HG03354 (cell line): ENCODE measurements at regions not wholly inside any gene's neighbourhood (a gene's known extent, or its start where the extent isn't known, plus 50 kb on each side); places are given as distances from the start of the nearest gene placed in this dataset.
A peak's percentile ranks its signal among the peaks of the same experiment; 100 is the strongest.

Experiments
- ATAC-seq: cut with Tn5 transposase; IDR thresholded peaks from one replicate; pipeline ENCODE4 v1.9.1; 2021; ENCODE audit warnings: mild to moderate bottlenecking; ENCODE audit not compliant: unreplicated experiment, poor library complexity, severe bottlenecking

GRCh38 chr12:24725616-24726015 is 223.3 kb downstream of the BCAT1 start:
- ATAC-seq = no peak

- no peak for ATAC-seq
Measured at GRCh38 chr12:24724814-24725213, 224.1 kb downstream of the BCAT1 start.

GRCh38 chr12:24723759-24724158 is 225.1 kb downstream of the BCAT1 start:
- ATAC-seq = no peak

DNA sequence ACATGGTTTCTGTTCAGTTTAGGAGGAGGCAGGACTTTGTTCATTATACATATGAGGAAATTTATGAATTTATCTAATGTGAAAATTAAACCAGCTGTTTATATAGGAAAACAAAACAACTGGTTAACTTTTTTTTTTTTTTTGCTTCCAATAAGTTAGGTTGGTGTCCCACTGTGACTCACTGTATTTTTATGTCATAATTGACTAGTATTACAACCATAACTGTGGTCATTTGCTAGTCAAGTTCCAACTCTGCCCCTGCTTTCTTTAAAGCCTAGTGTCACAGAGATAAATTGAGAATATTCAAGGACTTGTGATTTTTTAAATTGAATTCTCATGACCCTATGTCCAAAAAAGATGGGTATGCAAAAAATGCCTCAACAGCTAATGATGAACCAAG is 227.7 kb downstream of the BCAT1 start:
- ATAC-seq = no peak

DNA sequence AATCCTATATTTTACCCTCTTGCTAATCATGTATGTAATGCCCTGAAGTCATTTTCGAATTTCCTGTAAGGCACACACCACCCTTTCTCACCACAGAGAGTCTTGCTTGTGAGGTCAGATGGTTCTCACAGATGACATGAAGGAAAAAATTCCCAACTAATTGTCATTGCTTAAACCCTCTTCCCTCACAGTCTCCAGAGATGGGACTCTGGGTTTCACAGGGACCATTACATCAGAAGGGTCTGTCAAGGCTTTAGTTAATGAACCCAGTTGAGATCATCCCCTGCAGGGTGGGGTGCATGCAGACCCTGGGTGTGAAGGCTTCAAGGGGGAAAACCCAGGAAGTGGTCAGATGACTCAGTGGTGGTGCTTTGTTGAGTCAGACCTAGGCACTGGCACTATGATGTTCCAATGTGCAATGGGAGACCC is 229.6 kb downstream of the BCAT1 start:
- ATAC-seq = peak; percentile 94

- ATAC-seq = no peak
Measured at GRCh38 chr12:24718617-24719016, 230.3 kb downstream of the BCAT1 start.

DNA sequence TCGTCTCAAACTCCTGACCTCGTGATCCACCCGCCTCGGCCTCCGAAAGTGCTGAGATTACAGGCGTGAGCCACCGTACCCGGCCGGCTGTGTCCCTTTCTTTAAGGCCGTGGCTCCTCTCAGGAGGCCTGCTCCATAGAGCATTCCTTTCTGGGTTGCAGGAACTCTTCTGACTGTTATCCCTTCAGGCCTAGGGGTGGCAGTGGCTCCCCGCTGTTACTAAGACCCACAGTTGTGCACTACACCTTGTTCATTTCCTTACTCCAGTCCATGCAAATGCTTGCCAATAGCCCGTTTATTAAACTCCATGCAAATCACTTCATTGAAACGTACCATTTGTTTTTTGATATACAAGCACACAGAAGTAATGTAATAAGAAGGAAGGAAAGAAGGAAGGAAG is 234.7 kb downstream of the BCAT1 start:
- ATAC-seq = no peak

DNA sequence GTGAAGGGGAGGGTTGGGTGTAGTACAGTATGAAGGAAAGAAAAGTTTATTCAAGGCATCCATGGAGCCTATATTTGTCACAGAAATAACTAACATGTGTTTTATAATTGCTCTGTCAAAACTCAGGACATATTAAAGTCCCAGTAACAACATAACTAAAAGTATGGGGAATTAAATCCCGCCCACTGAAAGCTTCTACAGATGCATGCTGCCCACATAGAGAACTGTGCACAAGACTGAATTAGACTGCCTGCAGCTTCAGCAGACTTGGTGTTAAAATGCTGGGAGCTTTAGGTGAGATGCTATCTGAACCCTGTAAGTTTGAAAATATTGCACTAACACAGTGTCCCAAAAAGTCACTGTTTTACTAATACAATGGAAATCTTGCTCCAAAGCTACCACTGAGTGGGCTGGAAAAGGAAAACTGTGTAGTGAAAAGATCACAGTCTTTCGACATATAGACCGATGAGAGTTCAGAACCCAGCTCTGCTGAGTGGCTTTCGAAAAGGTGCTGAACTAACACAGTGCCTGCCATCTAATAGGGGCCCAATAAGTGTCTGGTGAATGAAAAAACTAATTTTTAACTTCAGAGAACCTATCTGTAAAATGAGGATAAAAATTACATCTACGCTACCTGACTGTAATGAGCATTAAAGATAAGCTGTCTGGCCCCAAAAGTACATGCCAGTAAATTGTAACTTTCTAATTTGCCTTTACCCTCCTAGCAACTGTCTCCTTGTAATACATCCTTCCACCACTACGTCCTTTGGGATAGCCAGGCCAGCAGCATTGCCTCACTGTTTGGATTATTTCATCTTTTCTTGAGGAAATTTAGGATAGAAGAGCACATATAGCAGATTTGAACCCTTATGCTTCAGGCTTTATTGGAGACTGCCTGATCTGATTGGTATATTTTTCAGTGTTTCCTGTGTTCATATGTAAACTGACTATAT is 237.6 kb downstream of the BCAT1 start:
- ATAC-seq = no peak

DNA sequence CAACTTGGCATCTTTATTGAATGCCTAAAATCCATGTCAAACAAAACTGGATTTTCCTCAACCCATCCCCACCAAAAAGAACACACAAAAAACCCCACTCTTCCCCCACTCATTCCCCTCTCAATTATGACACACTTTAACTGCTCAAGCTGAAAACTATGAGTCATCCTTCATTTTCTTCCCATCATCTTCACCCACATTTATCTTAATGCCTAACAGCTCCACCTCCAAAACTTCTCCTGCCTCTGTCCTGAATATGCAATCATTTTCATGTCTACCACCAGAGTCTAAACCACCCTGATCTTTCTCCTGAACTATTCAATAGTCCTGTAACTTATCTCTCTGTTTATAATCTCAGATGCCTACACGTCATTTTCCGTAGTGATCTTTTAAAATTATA is 239.7 kb downstream of the BCAT1 start:
- no peak for ATAC-seq

DNA sequence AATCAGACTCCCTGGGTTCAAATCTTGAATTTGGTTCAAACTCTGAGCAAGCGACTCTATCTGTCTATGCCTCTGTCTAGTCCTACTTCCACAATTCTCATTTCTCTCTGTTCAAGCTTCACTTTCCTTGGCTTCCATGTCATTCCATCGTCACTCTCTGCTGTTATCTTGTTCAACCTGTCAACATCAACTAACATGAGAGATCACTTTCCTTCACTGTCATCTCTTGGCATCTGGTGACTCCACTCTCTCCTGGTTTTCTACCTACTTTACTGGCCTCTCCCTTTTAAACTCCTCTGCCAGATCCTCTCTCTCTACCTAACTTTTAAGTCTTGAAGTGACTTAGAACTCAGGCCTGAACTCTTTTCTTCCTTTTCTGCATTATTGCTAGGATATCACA is 240.2 kb downstream of the BCAT1 start:
- ATAC-seq = no peak

DNA sequence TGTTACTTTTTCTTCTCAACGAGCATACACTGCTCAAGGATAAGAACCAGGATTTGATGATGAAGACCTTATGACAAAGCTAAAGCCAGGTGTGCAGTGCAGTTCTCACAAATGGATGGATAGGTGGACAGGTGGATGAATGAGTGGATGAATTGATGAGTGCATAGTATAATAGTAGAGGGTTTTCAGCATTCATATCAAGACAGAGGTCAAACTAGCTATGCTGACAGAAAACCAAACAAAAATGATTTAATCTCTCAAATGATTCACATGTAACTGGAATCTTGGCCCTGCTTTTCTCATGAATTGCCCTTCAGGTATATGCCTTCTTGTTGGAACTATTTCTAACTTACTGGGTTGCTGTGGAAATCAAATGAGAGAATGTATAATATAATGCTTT is 240.9 kb downstream of the BCAT1 start:
- no peak for ATAC-seq

GRCh38 chr12:24707334-24707733 is 241.6 kb downstream of the BCAT1 start:
- ATAC-seq = no peak

- ATAC-seq = peak; percentile 100
Measured at GRCh38 chr12:24705741-24706358, 243.1 kb downstream of the BCAT1 start.

- peak; percentile 7 for ATAC-seq
Measured at GRCh38 chr12:24705216-24705615, 243.7 kb downstream of the BCAT1 start.

GRCh38 chr12:24701343-24701742 is 247.6 kb downstream of the BCAT1 start:
- ATAC-seq = no peak

- ATAC-seq = no peak
Measured at GRCh38 chr12:24698972-24699371, 249.9 kb downstream of the BCAT1 start.

GRCh38 chr12:24697769-24698168 is 251.1 kb downstream of the BCAT1 start:
- ATAC-seq = no peak

DNA sequence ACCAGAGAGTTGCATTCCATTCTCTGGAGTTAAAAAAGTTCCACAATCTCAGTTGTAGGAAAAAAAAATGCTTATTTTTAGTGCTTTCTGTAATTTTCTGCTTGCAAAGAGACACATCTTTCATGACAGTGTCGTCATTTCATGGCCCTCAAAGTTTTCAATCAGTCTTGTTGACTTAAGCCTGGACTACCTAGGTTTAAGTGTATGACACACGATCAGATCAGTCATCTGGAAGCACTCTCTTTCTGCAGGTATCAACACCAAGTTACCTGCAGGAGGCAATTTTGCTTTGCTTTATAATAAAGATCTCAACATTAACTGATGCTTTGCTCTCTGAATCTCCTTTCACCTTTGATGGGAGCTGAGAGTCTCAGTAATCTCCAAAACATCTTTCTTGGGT is 251.6 kb downstream of the BCAT1 start:
- ATAC-seq = no peak

DNA sequence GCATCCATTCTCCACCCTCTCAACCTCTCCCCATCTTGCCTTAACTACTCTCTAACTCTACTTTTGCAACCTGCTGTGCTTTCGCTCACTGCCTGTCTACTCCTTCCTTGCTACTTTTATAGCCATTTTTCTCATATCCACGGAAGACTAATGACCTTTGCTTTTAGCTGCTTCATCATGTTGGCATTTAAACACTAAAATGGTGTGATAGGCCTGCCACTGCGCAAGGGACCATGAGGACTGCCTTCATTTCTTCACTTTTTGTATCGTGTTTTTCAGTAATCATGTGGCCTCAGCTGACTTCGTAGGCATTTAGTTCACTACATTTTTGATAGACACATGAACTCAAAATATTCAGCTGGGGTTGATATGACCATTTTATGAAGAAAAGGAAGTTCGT is 252.1 kb downstream of the BCAT1 start:
- no peak for ATAC-seq

- ATAC-seq = no peak
Measured at GRCh38 chr12:24695657-24696329, 253.1 kb downstream of the BCAT1 start.

DNA sequence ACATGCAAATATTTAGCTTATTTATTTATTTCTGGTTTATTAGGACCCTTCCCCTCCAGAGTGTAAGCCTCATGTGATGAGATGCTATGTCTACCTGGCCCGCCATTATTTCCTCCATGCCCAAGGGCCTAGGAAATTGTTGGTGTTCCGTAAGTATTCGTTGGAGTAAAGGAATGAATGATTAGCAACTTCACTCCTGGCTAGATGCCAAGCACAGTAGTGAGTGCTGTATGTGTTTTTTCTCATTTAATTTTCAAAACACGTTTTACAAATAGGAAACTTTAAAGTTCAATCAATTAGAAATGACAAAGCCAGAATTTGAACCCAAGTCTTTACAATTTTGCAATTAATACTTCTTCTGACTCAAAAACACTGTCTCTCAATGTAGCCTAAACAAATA is 253.8 kb downstream of the BCAT1 start:
- no peak for ATAC-seq
